Ovary (tissue), 7 donors: ENCODE measurements at regions not wholly inside any gene's neighbourhood (a gene's known extent, or its start where the extent isn't known, plus 50 kb on each side); places are given as distances from the start of the nearest gene placed in this dataset.

Experiments used
- DNase-seq, 5 donors: peaks; one replicate each; pipeline ENCODE4 v3.0.0-alpha.2; 2019 to 2020
- H3K27ac ChIP-seq, 2 donors: fragments of 200-600 bp; one replicate each; pipeline versions ENCODE4 v1.5.1 to v1.8.0; 2019 to 2022
- H3K27me3 ChIP-seq: fragments of 200-600 bp; one replicate; pipeline ENCODE4 v1.8.0; 2022
- H3K36me3 ChIP-seq: fragments of 200-600 bp; sonication (generic); one replicate; pipeline ENCODE4 v1.5.1; 2019
- H3K4me1 ChIP-seq: one replicate; pipeline ENCODE4 v1.8.1; 2013; ENCODE audit warnings: mild to moderate bottlenecking, moderate library complexity; ENCODE audit not compliant: insufficient read depth
- H3K4me3 ChIP-seq: fragments of 200-600 bp; sonication (generic); one replicate; pipeline ENCODE4 v1.5.1; 2017
- H3K9me3 ChIP-seq, 2 donors: fragments of 200-600 bp in 1 of 2; sonication (generic) in 1 of 2; one replicate each; pipeline versions ENCODE4 v1.5.1 to v1.8.1; 2013 to 2019; ENCODE audit warnings: mild to moderate bottlenecking in 1 of 2, moderate library complexity in 1 of 2
- EP300 ChIP-seq: sonication (generic); formaldehyde crosslinking; IDR thresholded peaks from one replicate; pipeline ENCODE4 v1.6.1; 2017; ENCODE audit warnings: antibody characterized with exemption
- POLR2A ChIP-seq: fragments of 450-650 bp; IDR thresholded peaks from one replicate; pipeline ENCODE4 v1.6.1; 2017; ENCODE audit warnings: antibody characterized with exemption, mild to moderate bottlenecking, moderate library complexity
- WGBS, 3 donors: extraction: QIAGEN DNeasy Blood & Tissue Kit in 1 of 3; methylation state at CpG; one replicate each; pipeline versions ENCODE4 v1.1.5 to v1.1.7; 2013 to 2017; 5-methylcytosine and 5-hydroxymethylcytosine counted together
- intact Hi-C, 4 donors: fragments of 100-400 bp; cut with DNase I; formaldehyde crosslinking; loops; one replicate each; pipeline versions ENCODE4 v1.11.0 to v1.15.1; 2022 to 2023
- TF ChIP-seq, protein P1 (sequence below), 3 donors: fragments of 450-650 bp in 2 of 3; fragments of 200-600 bp in 1 of 3; IDR thresholded peaks; one replicate each; pipeline versions ENCODE4 v1.5.1 to v1.8.0; 2016 to 2022; ENCODE audit warnings: antibody characterized with exemption in 3 of 3, mild to moderate bottlenecking in 1 of 3
- donor health status: DM: no; HTN: no; CAD: no; lungs with moderate emphysema.
- donor health status: DM: no; HTN: no; CAD: no.
- donor health status: Bipolar disorder and iron deficiency.
- donor health status: DM: no; HTN: no; CAD: no.
- donor health status: DM: yes; HTN: yes; CAD: no.

DNA sequence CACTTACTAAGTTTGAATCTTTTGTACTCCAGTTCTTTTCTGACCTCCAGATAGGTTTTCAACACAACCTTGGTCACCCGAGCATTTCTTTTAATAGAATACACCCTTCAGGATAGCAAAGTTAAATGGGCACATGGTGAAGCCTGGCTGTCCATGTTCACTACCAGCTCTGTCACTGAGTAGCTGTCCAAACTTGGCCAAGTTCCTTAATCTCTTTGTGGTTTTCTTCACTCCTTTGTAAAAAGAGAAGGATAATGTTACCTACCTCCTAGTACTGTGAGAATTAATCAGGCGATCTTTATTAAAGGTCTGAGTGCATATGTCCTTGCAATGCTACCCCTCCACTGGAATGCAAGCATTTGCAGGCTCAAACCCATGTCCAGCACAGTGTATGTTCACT is 128.1 kb upstream of the PTPRZ1 start:
- H3K36me3 ChIP-seq, result no peaks in the 10 kb centered on the region
- TF ChIP-seq, protein P1, sequence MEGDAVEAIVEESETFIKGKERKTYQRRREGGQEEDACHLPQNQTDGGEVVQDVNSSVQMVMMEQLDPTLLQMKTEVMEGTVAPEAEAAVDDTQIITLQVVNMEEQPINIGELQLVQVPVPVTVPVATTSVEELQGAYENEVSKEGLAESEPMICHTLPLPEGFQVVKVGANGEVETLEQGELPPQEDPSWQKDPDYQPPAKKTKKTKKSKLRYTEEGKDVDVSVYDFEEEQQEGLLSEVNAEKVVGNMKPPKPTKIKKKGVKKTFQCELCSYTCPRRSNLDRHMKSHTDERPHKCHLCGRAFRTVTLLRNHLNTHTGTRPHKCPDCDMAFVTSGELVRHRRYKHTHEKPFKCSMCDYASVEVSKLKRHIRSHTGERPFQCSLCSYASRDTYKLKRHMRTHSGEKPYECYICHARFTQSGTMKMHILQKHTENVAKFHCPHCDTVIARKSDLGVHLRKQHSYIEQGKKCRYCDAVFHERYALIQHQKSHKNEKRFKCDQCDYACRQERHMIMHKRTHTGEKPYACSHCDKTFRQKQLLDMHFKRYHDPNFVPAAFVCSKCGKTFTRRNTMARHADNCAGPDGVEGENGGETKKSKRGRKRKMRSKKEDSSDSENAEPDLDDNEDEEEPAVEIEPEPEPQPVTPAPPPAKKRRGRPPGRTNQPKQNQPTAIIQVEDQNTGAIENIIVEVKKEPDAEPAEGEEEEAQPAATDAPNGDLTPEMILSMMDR (IDR thresholded peaks at IDR 0.05), result no peak
- TF ChIP-seq POLR2A (no peak), EP300 (no peak)
- no peaks in the 10 kb centered on the region for H3K27me3 ChIP-seq
- WGBS, 3 donors, result 82 to 85% (median 83%) methylated on average over 2 of the region's 2 CpGs
- no peaks in the 10 kb centered on the region for H3K9me3 ChIP-seq
- H3K27ac ChIP-seq, result no peak overlapping the region
- no peak for DNase-seq
- H3K4me1 ChIP-seq, result no peaks in the 10 kb centered on the region
- intact Hi-C loops, result no loop called here
- H3K4me3 ChIP-seq, result no peak overlapping the region

DNA sequence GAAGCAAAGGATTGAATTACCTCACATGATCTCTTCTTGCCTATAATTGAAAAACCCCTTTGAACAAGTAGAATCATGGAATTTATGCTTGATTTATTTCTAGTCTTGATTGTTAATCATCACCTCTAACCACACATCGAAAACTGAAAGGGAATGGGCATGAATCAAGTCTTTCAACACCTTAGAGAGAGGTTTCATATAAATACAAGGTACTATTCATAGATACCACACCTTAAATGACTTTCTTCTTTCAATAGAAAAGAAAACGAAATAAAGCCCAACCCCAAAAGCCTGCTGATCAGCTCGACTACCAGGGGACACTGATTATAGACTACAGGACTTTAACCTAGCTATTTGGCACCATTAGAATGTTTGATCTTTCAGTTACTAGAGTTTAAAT is 128.6 kb upstream of the PTPRZ1 start:
- H3K4me1 ChIP-seq, result no peaks in the 10 kb centered on the region
- H3K36me3 ChIP-seq, result no peaks in the 10 kb centered on the region
- H3K27ac ChIP-seq, result no peak overlapping the region
- no peak overlapping the region for H3K4me3 ChIP-seq
- H3K27me3 ChIP-seq, result no peaks in the 10 kb centered on the region
- H3K9me3 ChIP-seq, result no peaks in the 10 kb centered on the region
- intact Hi-C loops, result no loop called here
- WGBS, 3 donors, result 51 to 65% (median 57%) methylated on average over 3 of the region's 3 CpGs
- DNase-seq, result no peak
- TF ChIP-seq POLR2A, result no peak

DNA sequence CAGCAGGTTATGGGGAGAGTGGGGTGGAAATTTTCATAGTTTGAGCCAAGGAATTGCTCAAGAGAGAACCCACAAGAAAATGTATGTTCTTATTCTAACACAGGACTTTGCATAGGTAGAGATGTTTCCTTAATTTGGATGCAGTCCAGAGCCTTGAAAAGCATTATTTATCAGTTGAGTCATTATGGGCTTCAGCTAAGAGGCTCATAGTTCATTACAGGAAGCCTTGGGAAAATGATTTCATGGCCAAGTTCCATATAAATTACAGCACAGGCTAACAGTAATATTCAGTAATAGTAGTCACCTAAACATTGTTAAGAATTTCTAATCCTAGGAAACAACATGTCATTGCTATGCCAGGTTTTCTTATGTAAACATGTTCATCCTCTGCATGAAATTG is 131.1 kb upstream of the PTPRZ1 start:
- intact Hi-C loops, result no loop called here
- H3K36me3 ChIP-seq, result no peaks in the 10 kb centered on the region
- no peak overlapping the region for H3K4me3 ChIP-seq
- H3K27ac ChIP-seq, result no peak overlapping the region
- H3K9me3 ChIP-seq, result no peaks in the 10 kb centered on the region
- no peak for DNase-seq
- H3K27me3 ChIP-seq, result no peaks in the 10 kb centered on the region
- no peak for TF ChIP-seq EP300
- no peak for TF ChIP-seq POLR2A
- TF ChIP-seq, protein P1 (IDR thresholded peaks at IDR 0.05), result no peak
- no peaks in the 10 kb centered on the region for H3K4me1 ChIP-seq

DNA sequence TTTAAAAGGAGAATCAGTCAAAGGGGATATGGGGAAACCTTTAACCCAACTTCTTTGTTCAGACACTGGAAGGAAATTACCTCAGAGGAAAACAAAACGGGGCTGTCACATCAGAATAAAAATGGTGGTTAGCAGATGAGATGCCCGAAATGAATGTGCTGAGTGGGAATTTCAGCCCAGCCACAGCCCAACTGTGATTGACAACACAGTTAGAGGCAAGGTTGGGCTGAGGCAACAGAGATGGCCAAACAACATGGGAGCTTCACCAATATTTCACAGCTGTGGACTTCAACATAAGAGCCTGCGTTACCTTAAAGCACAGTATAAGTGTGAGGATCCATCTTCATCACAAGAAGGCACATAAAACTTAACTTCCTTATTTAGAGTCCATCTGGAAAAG is 133.5 kb upstream of the PTPRZ1 start:
- WGBS, 3 donors, result 65 to 77% (median 69%) methylated on average over 3 of the region's 3 CpGs
- DNase-seq, result no peak
- H3K36me3 ChIP-seq, result no peaks in the 10 kb centered on the region
- no peaks in the 10 kb centered on the region for H3K4me1 ChIP-seq
- no peaks in the 10 kb centered on the region for H3K27me3 ChIP-seq
- intact Hi-C loops, result no loop called here
- no peaks in the 10 kb centered on the region for H3K9me3 ChIP-seq
- H3K27ac ChIP-seq, result no peak overlapping the region
- no peak overlapping the region for H3K4me3 ChIP-seq
- TF ChIP-seq POLR2A, result no peak

DNA sequence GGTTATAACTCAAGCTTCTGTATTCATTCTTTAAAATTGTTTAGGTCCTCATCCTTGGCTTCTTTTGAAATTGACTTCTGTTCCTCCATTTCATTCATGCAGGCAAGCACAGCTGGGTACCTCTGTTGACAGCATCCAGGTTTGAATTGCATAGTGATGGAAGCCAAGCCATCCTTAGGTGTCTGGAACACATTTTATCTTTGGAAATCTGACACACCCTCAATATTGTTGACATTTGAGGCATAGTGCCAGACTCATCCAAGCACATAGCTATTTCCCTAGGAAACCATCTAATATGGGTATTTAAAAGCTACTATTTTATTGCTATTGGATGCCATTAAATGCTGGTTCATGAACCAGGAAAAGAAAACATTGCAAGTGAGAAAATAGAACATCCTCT is 142.1 kb upstream of the PTPRZ1 start:
- Histone ChIP-seq H3K9me3 (peaks cover 0 to 3% of the 10 kb centered on the region in 2 donors), H3K27me3 (no peaks in the 10 kb centered on the region), H3K4me3 (no peak overlapping the region), H3K4me1 (no peaks in the 10 kb centered on the region), H3K36me3 (no peaks in the 10 kb centered on the region), H3K27ac (no peak overlapping the region)
- TF ChIP-seq POLR2A, result no peak
- TF ChIP-seq, protein P1 (IDR thresholded peaks at IDR 0.05), result no peak
- no peak for TF ChIP-seq EP300
- intact Hi-C loops, result no loop called here
- DNase-seq, result no peak
